Fibroblast of skin of left biceps (primary cell): ENCODE measurements at regions not wholly inside any gene's neighbourhood (a gene's known extent, or its start where the extent isn't known, plus 50 kb on each side); places are given as distances from the start of the nearest gene placed in this dataset.
"Not testable (repeated sequence)": the region's sequence is repeated elsewhere in the genome, so short reads cannot be mapped to it uniquely, and the experiment has no call there.

Source experiments
- DNase-seq, 2 experiments: peaks; one replicate each; pipeline ENCODE4 v3.0.0-alpha.2; 2013; ENCODE audit warnings: low read depth in 2 of 2

DNA sequence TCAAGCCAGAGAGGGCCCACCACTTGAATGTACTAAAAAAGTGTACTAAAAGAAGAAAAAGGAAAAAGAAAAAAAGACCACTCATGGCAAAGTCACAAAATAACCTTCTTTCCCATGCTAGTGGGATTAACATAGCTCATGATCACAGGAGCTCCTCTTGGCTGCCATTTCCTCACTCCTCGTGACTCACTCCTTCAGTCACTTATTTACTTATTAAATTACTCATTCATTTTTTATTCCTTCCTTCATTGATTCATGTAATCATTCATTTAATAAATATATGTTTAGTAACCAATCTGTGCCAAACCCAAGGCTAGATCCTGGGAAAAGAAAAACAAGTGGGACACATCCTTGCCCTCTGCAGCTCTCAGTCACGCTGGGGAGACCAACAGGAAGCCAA is 300.5 kb downstream of the INSIG2 start:
- DNase-seq, result no peak

DNA sequence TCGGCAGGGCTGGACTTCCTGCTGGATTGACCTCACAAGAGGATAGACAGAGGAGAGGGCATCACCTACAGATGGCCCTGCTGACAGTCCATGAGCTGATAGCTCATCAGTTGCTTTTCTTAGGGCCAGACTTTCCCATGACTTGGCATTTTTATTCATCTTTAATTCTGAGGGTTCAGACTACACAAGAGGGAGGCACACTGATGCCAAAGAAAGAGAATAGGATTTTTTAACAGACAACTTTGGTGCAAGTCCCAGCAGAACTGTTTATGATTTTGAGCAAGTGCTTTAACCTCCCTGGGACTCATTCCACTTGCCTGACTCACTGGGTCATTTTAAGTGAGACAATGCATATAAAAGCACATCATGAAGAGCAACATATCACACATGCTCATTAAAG is 299.2 kb downstream of the INSIG2 start:
- peak; percentile 52 to 56 for DNase-seq

GRCh38 chr2:118386641-118387302 is 298.5 kb downstream of the INSIG2 start:
- peak; percentile 28 to 30 for DNase-seq

GRCh38 chr2:118380915-118381653 is 292.8 kb downstream of the INSIG2 start:
- DNase-seq, result no peak

GRCh38 chr2:118375907-118376485 is 287.7 kb downstream of the INSIG2 start:
- DNase-seq, result no peak

GRCh38 chr2:118374974-118375755 is 286.9 kb downstream of the INSIG2 start:
- no peak for DNase-seq

DNA sequence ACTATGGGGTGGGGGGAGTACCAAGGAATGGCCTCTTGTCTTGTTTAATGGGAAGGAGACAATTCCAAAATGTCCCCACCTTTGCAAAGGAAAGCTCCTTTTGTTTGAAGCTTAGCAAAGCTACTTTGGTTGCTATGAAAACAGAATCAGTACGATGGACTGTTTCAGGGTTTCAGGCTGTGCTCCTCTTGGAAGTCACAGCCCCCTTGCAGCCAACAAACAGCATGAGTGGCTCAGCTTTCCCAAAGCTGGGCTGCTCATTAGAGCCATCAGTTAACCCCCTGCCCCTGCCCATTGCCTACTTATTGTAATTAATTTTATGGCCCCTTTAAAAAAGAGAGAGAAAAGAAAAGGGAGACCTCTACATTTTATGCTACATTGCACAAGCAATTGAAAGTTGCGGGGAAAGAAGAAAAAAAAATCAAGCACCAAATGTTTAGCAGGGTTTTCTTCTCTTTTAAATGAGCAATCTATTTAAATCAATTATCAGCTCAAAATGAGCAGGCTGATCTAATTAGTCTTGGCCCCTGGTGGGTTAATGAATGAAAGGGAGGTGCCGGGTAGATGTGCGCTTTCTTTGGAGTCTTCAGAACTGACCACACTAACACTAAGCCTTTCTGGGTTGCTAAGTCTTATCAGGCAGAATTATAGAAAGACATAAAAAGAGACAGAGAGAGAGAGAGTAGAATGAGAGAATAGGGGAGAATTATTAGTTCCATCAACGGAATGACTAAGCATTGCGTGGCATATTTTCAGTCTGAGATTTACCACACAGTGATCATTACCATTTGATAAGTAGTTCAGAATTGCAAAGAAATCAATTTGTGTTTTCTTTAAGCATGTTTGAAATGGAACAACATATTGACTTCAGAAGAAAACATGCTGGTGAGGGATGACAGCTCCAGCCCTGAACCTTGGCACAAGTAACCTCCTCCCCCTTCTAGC is 284.9 kb downstream of the INSIG2 start:
- DNase-seq, result peak in 1 of 2 experiments; percentile 12

- peak; percentile 42 to 45 for DNase-seq
Measured at GRCh38 chr2:118371515-118371914, 283.2 kb downstream of the INSIG2 start.

DNA sequence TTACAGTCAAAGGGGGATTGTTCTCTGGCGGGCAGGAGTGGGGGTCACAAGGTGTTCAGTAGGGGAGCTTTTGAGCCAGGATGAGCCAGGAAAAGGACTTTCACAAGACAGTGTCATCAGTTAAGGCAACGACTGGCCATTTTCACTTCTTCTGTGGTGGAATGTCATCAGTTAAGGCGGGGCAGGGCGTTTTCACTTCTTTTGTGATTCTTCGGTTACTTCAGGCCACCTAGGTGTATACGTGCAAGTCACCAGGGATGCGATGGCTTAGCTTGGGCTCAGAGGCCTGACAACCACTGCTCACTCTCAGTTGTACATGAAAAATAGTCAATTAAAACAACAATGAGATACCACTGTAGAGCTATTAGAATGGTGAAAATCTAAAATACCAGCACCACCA is 281.2 kb downstream of the INSIG2 start:
- not testable (repeated sequence) for DNase-seq

DNA sequence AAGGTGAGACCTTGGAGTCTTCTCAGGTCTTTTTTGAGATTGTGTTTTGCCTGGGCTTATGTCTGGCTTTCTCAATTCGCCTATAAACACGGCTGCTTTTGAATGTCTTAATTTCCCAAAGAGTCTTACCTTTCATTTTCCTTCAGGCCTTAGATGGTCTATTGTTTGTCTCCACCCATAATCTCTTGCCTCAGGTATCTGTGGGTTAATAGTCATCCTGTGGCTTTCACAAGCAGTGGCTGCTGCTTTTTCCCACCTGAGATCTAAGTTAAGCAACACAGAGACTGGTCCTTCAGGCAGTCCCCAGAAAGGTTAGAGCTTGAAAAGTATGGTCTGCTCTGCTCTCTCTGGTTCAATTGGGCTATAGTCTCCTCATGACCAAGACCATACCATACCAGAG is 275.3 kb downstream of the INSIG2 start:
- DNase-seq, result no peak

DNA sequence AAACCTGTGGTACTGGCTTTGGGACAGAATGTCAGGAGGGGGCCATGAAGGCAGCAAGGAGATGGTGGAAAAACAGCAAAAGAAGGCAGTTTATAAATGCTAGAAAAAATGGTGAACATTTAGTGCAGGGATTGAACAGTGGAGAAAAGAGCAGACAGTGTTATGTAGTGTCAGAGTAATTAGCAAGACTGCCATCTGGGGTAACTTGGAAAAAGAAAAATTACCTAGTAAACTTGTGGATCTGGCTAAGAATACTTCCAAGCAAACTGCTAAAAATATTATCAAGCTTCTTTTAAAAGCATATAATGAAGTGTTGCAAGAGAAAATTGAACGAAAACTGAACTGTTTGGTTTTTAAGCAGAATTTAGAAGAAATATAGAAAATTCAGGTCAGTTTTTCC is 267.8 kb downstream of the INSIG2 start:
- no peak for DNase-seq

GRCh38 chr2:118351796-118352195 is 263.5 kb downstream of the INSIG2 start:
- no peak for DNase-seq

- no peak for DNase-seq
Measured at GRCh38 chr2:118350621-118351020, 262.4 kb downstream of the INSIG2 start.

DNA sequence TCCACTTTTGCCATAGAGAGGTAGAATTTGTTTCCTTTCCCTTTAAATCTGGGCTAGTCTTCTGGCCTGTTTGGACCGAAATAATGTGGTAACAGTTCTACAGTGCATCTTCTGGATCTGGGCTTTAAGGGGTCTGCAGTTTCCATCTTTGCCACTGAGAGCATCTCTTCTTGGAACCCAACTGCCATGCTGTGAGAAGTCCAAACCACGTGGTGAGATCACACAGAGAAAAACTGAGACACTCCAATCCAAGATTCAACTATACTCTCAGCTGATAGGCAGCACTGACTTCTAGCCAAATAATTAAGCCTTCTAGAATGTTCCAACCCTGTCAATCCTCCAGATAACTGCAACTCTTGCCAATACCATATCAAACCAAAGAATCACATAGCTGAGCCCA is 261.1 kb downstream of the INSIG2 start:
- no peak for DNase-seq

DNA sequence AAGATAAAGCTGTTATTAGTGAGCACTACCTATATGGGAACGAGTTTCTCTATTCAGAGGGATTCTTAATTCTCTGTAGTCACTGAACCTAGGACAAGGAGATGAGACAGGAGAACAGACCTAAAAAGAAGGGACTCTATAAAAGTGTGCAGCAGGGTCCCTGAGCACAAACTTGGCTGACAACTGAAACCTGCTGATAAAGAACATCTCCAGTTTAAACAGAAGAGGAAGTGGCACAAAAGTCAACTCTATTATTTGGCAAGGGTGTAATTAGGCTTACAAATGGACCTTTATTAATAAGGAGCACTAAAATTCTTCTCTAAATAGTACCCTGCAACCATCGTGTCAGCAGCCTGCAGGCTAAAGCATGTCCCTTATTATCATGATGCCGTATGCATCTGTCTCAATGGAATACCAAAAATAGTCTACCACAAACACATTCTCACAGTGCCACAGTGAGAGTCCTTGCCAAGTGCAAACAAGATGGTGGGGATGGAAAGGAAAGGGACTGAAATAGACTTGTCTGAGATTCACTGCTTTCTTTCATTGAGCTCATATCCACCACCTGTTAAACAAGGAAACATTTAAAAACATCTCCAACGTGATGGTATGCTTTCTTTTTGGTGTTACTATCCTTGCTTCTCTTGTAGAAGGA is 260.2 kb downstream of the INSIG2 start:
- DNase-seq, result no peak

- DNase-seq, result no peak
Measured at GRCh38 chr2:118345465-118345864, 257.2 kb downstream of the INSIG2 start.

- DNase-seq, result no peak
Measured at GRCh38 chr2:118340103-118340502, 251.8 kb downstream of the INSIG2 start.

DNA sequence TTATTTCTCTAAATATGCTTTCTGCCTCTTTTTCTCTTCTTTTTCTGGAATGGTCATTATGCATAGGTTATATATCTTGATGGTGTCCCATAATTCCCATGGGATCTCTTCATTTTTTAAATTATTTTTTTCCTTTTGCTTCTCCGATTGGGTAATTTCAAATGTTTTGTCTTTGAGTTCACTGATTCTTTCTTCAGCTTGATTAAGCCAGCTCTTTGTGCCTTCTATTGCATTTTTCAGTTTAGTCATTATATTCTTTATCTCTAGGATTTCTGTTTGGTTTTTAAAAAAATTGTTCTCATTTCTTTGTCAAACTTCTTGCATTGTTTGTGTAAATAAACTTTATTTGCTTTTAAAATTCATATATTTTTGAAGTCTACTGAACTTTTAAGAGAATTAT is 251.1 kb downstream of the INSIG2 start:
- DNase-seq, result no peak

- no peak for DNase-seq
Measured at GRCh38 chr2:118333664-118334063, 245.4 kb downstream of the INSIG2 start.

DNA sequence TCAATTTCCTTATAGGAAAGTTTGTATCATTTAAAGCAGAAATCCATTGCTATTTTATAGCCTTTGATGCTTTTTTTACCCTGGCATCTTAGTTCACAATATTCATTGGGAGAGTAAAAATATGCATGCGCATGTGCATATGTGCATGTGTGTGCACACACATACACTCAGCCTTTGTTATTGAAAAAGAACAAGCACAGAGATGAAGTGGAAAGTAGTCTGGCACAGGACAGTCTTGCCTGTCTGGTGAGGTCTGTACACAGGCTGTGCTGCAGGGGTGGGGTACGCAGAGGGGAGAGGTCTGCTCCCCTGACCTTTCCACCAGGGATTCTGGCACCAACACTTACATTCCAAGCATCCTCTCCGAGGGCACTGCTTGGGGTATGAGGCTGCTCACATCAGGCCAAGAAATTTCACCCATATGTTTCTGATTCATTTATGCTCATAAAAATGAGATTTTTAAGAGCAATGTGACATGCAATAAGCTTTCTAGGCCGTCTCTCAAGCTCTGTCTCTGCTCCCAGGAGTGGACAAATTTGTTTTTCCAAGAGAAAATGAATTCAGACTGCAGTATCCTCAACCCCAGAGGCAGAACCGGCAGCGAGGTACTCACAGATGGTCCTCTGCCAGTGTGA is 237.2 kb downstream of the INSIG2 start:
- DNase-seq, result no peak
